DND-41 (cell line): ENCODE measurements at regions not wholly inside any gene's neighbourhood (a gene's known extent, or its start where the extent isn't known, plus 50 kb on each side); places are given as distances from the start of the nearest gene placed in this dataset.

Source experiments
- ATAC-seq: fragments of 200-7000 bp; cut with Tn5 transposase; 3 replicates; pipeline ENCODE4 v1.9.1; 2021; ENCODE audit warnings: low read depth; ENCODE audit not compliant: insufficient read depth
- DNase-seq: peaks from one replicate; pipeline ENCODE4 v3.0.0-alpha.2; 2020
- H2AFZ ChIP-seq: 2 replicates; pipeline ENCODE4 v1.6.0; 2012; ENCODE audit warnings: low read depth, low read length
- H3K27ac ChIP-seq: 2 replicates; pipeline ENCODE4 v1.5.1; 2012; ENCODE audit warnings: low read length, inconsistent platforms
- H3K27me3 ChIP-seq: fragments of 200-600 bp; sonication (generic); 2 replicates; pipeline ENCODE4 v1.6.0; 2012; ENCODE audit warnings: low read length, mild to moderate bottlenecking, inconsistent platforms; ENCODE audit not compliant: insufficient read depth, poor library complexity
- H3K36me3 ChIP-seq: 2 replicates; pipeline ENCODE4 v1.5.1; 2012; ENCODE audit warnings: low read length, inconsistent platforms; ENCODE audit not compliant: insufficient read depth
- H3K4me1 ChIP-seq: 2 replicates; pipeline ENCODE4 v1.5.1; 2012; ENCODE audit warnings: mild to moderate bottlenecking, low read length; ENCODE audit not compliant: insufficient read depth
- H3K4me2 ChIP-seq: 2 replicates; pipeline ENCODE4 v1.6.0; 2012; ENCODE audit warnings: mild to moderate bottlenecking, moderate library complexity, low read length, inconsistent platforms; ENCODE audit not compliant: insufficient read depth
- H3K4me3 ChIP-seq, 2 experiments: fragments of 200-600 bp in 1 of 2; shearing (Covaris generic) in 1 of 2; 2 replicates each; pipeline ENCODE4 v1.5.1; 2012 to 2016; ENCODE audit warnings: inconsistent platforms in 2 of 2, low read length in 2 of 2, mild to moderate bottlenecking in 2 of 2, low read depth in 1 of 2, moderate library complexity in 1 of 2
- H3K79me2 ChIP-seq: 2 replicates; pipeline ENCODE4 v1.6.0; 2012; ENCODE audit warnings: low read length, inconsistent platforms; ENCODE audit not compliant: insufficient read depth
- H3K9ac ChIP-seq: 2 replicates; pipeline ENCODE4 v1.6.0; 2012; ENCODE audit warnings: low read depth, mild to moderate bottlenecking, inconsistent platforms, low read length, moderate library complexity
- H3K9me3 ChIP-seq: 2 replicates; pipeline ENCODE4 v1.5.1; 2012; ENCODE audit warnings: low read length, moderate library complexity, mild to moderate bottlenecking, inconsistent platforms; ENCODE audit not compliant: insufficient read depth, severe bottlenecking
- H4K20me1 ChIP-seq: 2 replicates; pipeline ENCODE4 v1.6.0; 2012; ENCODE audit warnings: low read length; ENCODE audit not compliant: insufficient read depth
- CTCF ChIP-seq: IDR thresholded peaks from 2 replicates; pipeline ENCODE4 v1.5.1; 2012; ENCODE audit warnings: borderline replicate concordance, low read length, moderate library complexity, mild to moderate bottlenecking; ENCODE audit not compliant: poor library complexity, severe bottlenecking; ENCODE audit errors: extremely low read depth
- EZH2 ChIP-seq: IDR thresholded peaks from 3 replicates; pipeline ENCODE4 v1.6.1; 2012; ENCODE audit warnings: borderline replicate concordance, low read depth, mild to moderate bottlenecking, moderate library complexity, low read length, inconsistent platforms; ENCODE audit not compliant: severe bottlenecking

GRCh38 chr6:6751619-6752023 lies 163.1 kb downstream of the LY86 start:
- Histone ChIP-seq H3K9ac (no peak overlapping the region), H4K20me1 (no peaks in the 10 kb centered on the region), H3K36me3 (no peaks in the 10 kb centered on the region), H2AFZ (no peak overlapping the region), H3K27me3 (no peaks in the 10 kb centered on the region), H3K4me2 (no peak overlapping the region), H3K4me1 (no peaks in the 10 kb centered on the region), H3K27ac (no peak overlapping the region), H3K79me2 (no peaks in the 10 kb centered on the region), H3K4me3 (no peak overlapping the region), H3K9me3 (no peaks in the 10 kb centered on the region)
- DNase-seq (peak; percentile 33), ATAC-seq (peak; percentile 66; the same call in 2 of the 3 replicates)
- no peak for TF ChIP-seq EZH2
- no peak for TF ChIP-seq CTCF

GRCh38 chr6:6752129-6752528 lies 163.6 kb downstream of the LY86 start:
- Histone ChIP-seq H3K36me3 (no peaks in the 10 kb centered on the region), H3K79me2 (no peaks in the 10 kb centered on the region), H4K20me1 (no peaks in the 10 kb centered on the region), H3K9me3 (no peaks in the 10 kb centered on the region), H3K9ac (no peak overlapping the region), H3K4me2 (no peak overlapping the region), H3K27ac (no peak overlapping the region), H2AFZ (no peak overlapping the region), H3K4me1 (no peaks in the 10 kb centered on the region), H3K4me3 (no peak overlapping the region), H3K27me3 (no peaks in the 10 kb centered on the region)
- DNase-seq (no peak), ATAC-seq (no peak)
- TF ChIP-seq CTCF (no peak), EZH2 (no peak)

- DNase-seq (no peak), ATAC-seq (no peak)
- Histone ChIP-seq H3K9ac (no peak overlapping the region), H3K27me3 (no peaks in the 10 kb centered on the region), H3K27ac (no peak overlapping the region), H3K4me1 (no peaks in the 10 kb centered on the region), H3K36me3 (no peaks in the 10 kb centered on the region), H3K4me2 (no peak overlapping the region), H3K9me3 (no peaks in the 10 kb centered on the region), H2AFZ (no peak overlapping the region), H3K79me2 (no peaks in the 10 kb centered on the region), H4K20me1 (no peaks in the 10 kb centered on the region), H3K4me3 (no peak overlapping the region)
- no peak for TF ChIP-seq CTCF
- no peak for TF ChIP-seq EZH2
Measured at GRCh38 chr6:6753301-6753700, 164.8 kb downstream of the LY86 start.

GRCh38 chr6:6756526-6756925 lies 168.0 kb downstream of the LY86 start:
- Histone ChIP-seq H3K36me3 (no peaks in the 10 kb centered on the region), H3K79me2 (no peaks in the 10 kb centered on the region), H3K4me2 (no peak overlapping the region), H3K9ac (no peak overlapping the region), H3K27me3 (no peaks in the 10 kb centered on the region), H3K27ac (no peak overlapping the region), H2AFZ (no peak overlapping the region), H3K9me3 (no peaks in the 10 kb centered on the region), H4K20me1 (no peaks in the 10 kb centered on the region), H3K4me1 (no peaks in the 10 kb centered on the region), H3K4me3 (no peak overlapping the region)
- ATAC-seq (no peak), DNase-seq (no peak)
- no peak for TF ChIP-seq CTCF
- no peak for TF ChIP-seq EZH2
